Breast epithelium (tissue), 3 donors: ENCODE measurements at regions not wholly inside any gene's neighbourhood (a gene's known extent, or its start where the extent isn't known, plus 50 kb on each side); places are given as distances from the start of the nearest gene placed in this dataset.

Source experiments
- POLR2A ChIP-seq: fragments of 450-650 bp; IDR thresholded peaks from one replicate; pipeline ENCODE4 v1.6.1; 2016; ENCODE audit warnings: antibody characterized with exemption, mild to moderate bottlenecking, moderate library complexity
- POLR2AphosphoS5 ChIP-seq, 3 donors: sonication (generic); formaldehyde crosslinking; IDR thresholded peaks; one replicate each; pipeline ENCODE4 v1.6.1; 2017; ENCODE audit warnings: antibody characterized with exemption in 3 of 3
- TF ChIP-seq, protein P1 (sequence below), 3 donors: fragments of 450-650 bp; IDR thresholded peaks; one replicate each; pipeline ENCODE4 v1.5.1; 2016 to 2017; ENCODE audit warnings: antibody characterized with exemption in 3 of 3, mild to moderate bottlenecking in 3 of 3, moderate library complexity in 3 of 3

DNA sequence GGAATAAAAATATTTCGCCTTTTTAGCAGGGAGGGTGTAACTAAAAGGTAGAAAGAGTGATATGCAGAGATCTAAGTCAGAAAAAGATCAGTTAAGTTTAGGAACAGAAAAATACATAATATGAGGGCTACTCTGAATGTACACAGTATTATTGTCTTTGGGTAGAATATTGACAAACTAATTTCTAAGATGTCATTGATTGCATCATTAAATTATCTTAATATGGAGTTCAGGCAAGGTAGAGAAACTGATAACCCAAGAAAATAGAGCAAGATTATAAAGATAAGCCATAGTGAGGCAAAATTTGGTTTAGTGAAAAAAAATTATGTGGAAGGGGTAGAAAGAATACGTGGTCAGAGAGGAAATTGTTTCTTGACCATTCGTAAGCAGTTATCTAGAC lies 629.0 kb upstream of the NXPH2 start:
- TF ChIP-seq POLR2A (no peak), POLR2AphosphoS5 (IDR thresholded peaks at IDR 0.05) (no peak)
- TF ChIP-seq, protein P1, sequence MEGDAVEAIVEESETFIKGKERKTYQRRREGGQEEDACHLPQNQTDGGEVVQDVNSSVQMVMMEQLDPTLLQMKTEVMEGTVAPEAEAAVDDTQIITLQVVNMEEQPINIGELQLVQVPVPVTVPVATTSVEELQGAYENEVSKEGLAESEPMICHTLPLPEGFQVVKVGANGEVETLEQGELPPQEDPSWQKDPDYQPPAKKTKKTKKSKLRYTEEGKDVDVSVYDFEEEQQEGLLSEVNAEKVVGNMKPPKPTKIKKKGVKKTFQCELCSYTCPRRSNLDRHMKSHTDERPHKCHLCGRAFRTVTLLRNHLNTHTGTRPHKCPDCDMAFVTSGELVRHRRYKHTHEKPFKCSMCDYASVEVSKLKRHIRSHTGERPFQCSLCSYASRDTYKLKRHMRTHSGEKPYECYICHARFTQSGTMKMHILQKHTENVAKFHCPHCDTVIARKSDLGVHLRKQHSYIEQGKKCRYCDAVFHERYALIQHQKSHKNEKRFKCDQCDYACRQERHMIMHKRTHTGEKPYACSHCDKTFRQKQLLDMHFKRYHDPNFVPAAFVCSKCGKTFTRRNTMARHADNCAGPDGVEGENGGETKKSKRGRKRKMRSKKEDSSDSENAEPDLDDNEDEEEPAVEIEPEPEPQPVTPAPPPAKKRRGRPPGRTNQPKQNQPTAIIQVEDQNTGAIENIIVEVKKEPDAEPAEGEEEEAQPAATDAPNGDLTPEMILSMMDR (IDR thresholded peaks at IDR 0.05) = no peak
